Fibroblast of lung (primary cell): ENCODE measurements at regions not wholly inside any gene's neighbourhood (a gene's known extent, or its start where the extent isn't known, plus 50 kb on each side); places are given as distances from the start of the nearest gene placed in this dataset.

Source experiments
- CTCF ChIP-seq, 2 donors: IDR thresholded peaks in 1 of 2; conservative IDR thresholded peaks in 1 of 2; 1 replicate in 1 of 2; 2 replicates in 1 of 2; pipeline ENCODE4 v1.5.1; 2011 to 2012; ENCODE audit warnings: low read length in 2 of 2, control low read depth in 1 of 2, inconsistent platforms in 1 of 2, low read depth in 1 of 2, mild to moderate bottlenecking in 1 of 2
- EZH2 ChIP-seq: IDR thresholded peaks from 2 replicates; pipeline ENCODE4 v1.5.1; 2012; ENCODE audit warnings: low read length, control low read depth, mild to moderate bottlenecking; ENCODE audit errors: missing control alignments

DNA sequence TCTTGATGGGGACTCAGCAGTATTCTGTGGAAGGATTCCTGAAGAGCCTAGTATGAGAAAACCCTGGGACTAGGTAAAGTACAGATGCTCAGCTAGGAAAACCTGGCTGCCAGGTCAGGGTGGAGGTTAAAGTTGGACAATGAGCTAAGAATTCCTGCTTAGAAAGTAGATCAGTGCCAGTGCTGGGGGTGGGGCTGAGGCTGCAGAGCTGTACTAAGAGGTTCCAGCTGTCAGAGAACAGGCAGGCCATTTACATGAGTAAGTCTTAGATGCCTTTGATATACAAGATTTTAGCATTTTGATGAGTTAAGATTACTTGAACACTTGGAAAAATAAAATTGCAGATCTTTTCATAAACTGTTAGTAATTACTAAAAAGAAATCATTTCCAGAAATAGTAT is 332.3 kb upstream of the NUDT12 start:
- TF ChIP-seq CTCF (conservative IDR thresholded peaks at IDR 0.05 in 1 of 2, IDR thresholded peaks at IDR 0.05 in 1 of 2; ENCODE audit: low read depth in 1 of 2, low read length in 2 of 2) (no peak), EZH2 (no peak)
